Endothelial cell of umbilical vein (primary cell): ENCODE measurements at regions not wholly inside any gene's neighbourhood (a gene's known extent, or its start where the extent isn't known, plus 50 kb on each side); places are given as distances from the start of the nearest gene placed in this dataset.

Experiments
- BruUV-seq: library from RNA; stranded (reverse); fragments of 400-500 nt; replicated peaks from 2 replicates; lab custom pipeline; 2021; lab: Mats Ljungman, UMichigan
- CTCF ChIA-PET: fragments of 300-600, 350-600 bp; sonication (Branson Sonifier 250); formaldehyde crosslinking; loops from one replicate; lab custom pipeline; 2021; ENCODE audit warnings: antibody characterized with exemption, inconsistent platforms; lab: Charles Lee
- POLR2A ChIA-PET: fragments of 300-600, 350-600 bp; sonication (Branson Sonifier 250); formaldehyde crosslinking; loops from one replicate; lab custom pipeline; 2021; ENCODE audit warnings: antibody characterized with exemption, inconsistent platforms; lab: Charles Lee
- DNase-seq: peaks from one replicate; pipeline ENCODE4 v3.0.0-alpha.2; 2011; ENCODE audit warnings: low read depth, low spot score
- FAIRE-seq: peaks from 2 replicates; lab custom pipeline; 2011; peaks lifted over from hg19 to GRCh38; lab: Jason Lieb, UNC
- H2AFZ ChIP-seq: 2 replicates; pipeline ENCODE4 v1.6.0; 2012; ENCODE audit warnings: low read depth, low read length, control low read depth, inconsistent platforms
- H3K27ac ChIP-seq: 2 replicates; pipeline ENCODE4 v1.5.1; 2011; ENCODE audit warnings: low read depth, mild to moderate bottlenecking, control low read depth, low read length, moderate library complexity; ENCODE audit not compliant: insufficient read depth
- H3K27me3 ChIP-seq, 2 experiments: 2 replicates each; pipeline versions ENCODE4 v1.6.0 to v1.6.1; 2011; ENCODE audit warnings: low read length in 2 of 2, mixed read lengths in 1 of 2; ENCODE audit not compliant: control insufficient read depth in 2 of 2, insufficient read depth in 2 of 2
- H3K36me3 ChIP-seq, 2 experiments: 2 replicates in 1 of 2; 3 replicates in 1 of 2; pipeline ENCODE4 v1.5.1; 2011; ENCODE audit warnings: low read length in 2 of 2, mild to moderate bottlenecking in 1 of 2, moderate library complexity in 1 of 2; ENCODE audit not compliant: control insufficient read depth in 2 of 2, insufficient read depth in 2 of 2; ENCODE audit errors: extremely low read depth in 1 of 2
- H3K4me1 ChIP-seq: 3 replicates; pipeline ENCODE4 v1.5.1; 2011; ENCODE audit warnings: mild to moderate bottlenecking, low read length; ENCODE audit not compliant: control insufficient read depth, insufficient read depth; ENCODE audit errors: extremely low read depth
- H3K4me2 ChIP-seq: 2 replicates; pipeline ENCODE4 v1.6.1; 2011; ENCODE audit warnings: low read length, control low read depth, mixed read lengths; ENCODE audit not compliant: insufficient read depth
- H3K4me3 ChIP-seq, 3 experiments: fragments of 200-600 bp in 1 of 3; sonication (generic), shearing (Covaris generic) in 1 of 3; replicated peaks in 1 of 3; 2 replicates each; pipeline ENCODE4 v1.5.1; 2011 to 2016; ENCODE audit warnings: control low read depth in 3 of 3, low read length in 3 of 3, mild to moderate bottlenecking in 2 of 3, inconsistent platforms in 1 of 3, low read depth in 1 of 3, moderate library complexity in 1 of 3; ENCODE audit not compliant: insufficient read depth in 1 of 3
- H3K79me2 ChIP-seq: 2 replicates; pipeline ENCODE4 v1.6.0; 2012; ENCODE audit warnings: low read length, inconsistent platforms; ENCODE audit not compliant: control insufficient read depth, insufficient read depth
- H3K9ac ChIP-seq: replicated peaks from 2 replicates; pipeline ENCODE3; 2011; ENCODE audit warnings: low read length, control low read depth; ENCODE audit not compliant: insufficient read depth; ENCODE audit errors: extremely low read depth
- H3K9me1 ChIP-seq: replicated peaks from 3 replicates; pipeline ENCODE4 v1.6.0; 2011; ENCODE audit warnings: mild to moderate bottlenecking, low read length; ENCODE audit not compliant: control insufficient read depth, insufficient read depth; ENCODE audit errors: extremely low read depth
- H3K9me3 ChIP-seq: replicated peaks from 2 replicates; pipeline ENCODE4 v1.5.1; 2012; ENCODE audit warnings: low read length, inconsistent platforms; ENCODE audit not compliant: control insufficient read depth, insufficient read depth
- H4K20me1 ChIP-seq: replicated peaks from 2 replicates; pipeline ENCODE3; 2011; ENCODE audit warnings: mild to moderate bottlenecking, low read length; ENCODE audit not compliant: control insufficient read depth, insufficient read depth; ENCODE audit errors: extremely low read depth
- EZH2 ChIP-seq: IDR thresholded peaks from 2 replicates; pipeline ENCODE4 v1.6.1; 2012; ENCODE audit warnings: borderline replicate concordance, low read depth, mild to moderate bottlenecking, moderate library complexity, low read length, inconsistent platforms; ENCODE audit not compliant: severe bottlenecking
- FOS ChIP-seq: IDR thresholded peaks from 2 replicates; pipeline ENCODE4 v1.6.1; 2011; ENCODE audit warnings: mild to moderate bottlenecking, low read length, moderate library complexity, borderline replicate concordance; ENCODE audit not compliant: insufficient read depth
- GATA2 ChIP-seq: IDR thresholded peaks from 2 replicates; pipeline ENCODE4 v1.7.0; 2011; ENCODE audit warnings: low read depth, mild to moderate bottlenecking, moderate library complexity, mixed read lengths, low read length; ENCODE audit not compliant: insufficient read length, insufficient read depth
- JUN ChIP-seq: IDR thresholded peaks from 2 replicates; pipeline ENCODE4 v1.6.1; 2011; ENCODE audit warnings: borderline replicate concordance, low read depth; ENCODE audit not compliant: insufficient read length, insufficient read depth
- MYC ChIP-seq: IDR thresholded peaks from one replicate; pipeline ENCODE4 v1.6.1; 2011; ENCODE audit warnings: mild to moderate bottlenecking, low read depth, low read length
- POLR2A ChIP-seq: IDR thresholded peaks from 2 replicates; pipeline ENCODE4 v1.6.1; 2012; ENCODE audit warnings: low read depth, mild to moderate bottlenecking, control low read depth, low read length
- POLR2AphosphoS5 ChIP-seq: IDR thresholded peaks from 2 replicates; pipeline ENCODE4 v1.6.1; 2012; ENCODE audit warnings: low read depth, mild to moderate bottlenecking, control low read depth, low read length, moderate library complexity; ENCODE audit not compliant: insufficient read depth
- dilution Hi-C: fragments of 300-500 bp; cut with MboI; formaldehyde crosslinking; loops from one replicate; pipeline ENCODE4 v1.15.0; 2019; ENCODE audit warnings: low sequenced_read_pairs; ENCODE audit not compliant: extremely low pct_ligation_motif_present
- intact Hi-C: fragments of 100-400 bp; cut with micrococcal nuclease; formaldehyde crosslinking; loops from one replicate; pipeline ENCODE4 v1.10.0; 2022
- TF ChIP-seq, protein P1 (sequence below): IDR thresholded peaks from 2 replicates; pipeline ENCODE4 v1.6.1; 2011; ENCODE audit not compliant: insufficient read depth, insufficient read length
- TF ChIP-seq, protein P2 (sequence below), 2 donors: IDR thresholded peaks; 1 replicate in 1 of 2; 2 replicates in 1 of 2; pipeline ENCODE4 v1.5.1; 2011; ENCODE audit warnings: low read length in 2 of 2, mild to moderate bottlenecking in 2 of 2, moderate library complexity in 2 of 2, control low read depth in 1 of 2, inconsistent platforms in 1 of 2, low read depth in 1 of 2; ENCODE audit not compliant: insufficient read depth in 1 of 2; ENCODE audit errors: extremely low read depth in 1 of 2

- H3K36me3 ChIP-seq, result no peaks in the 10 kb centered on the region
- H3K4me3 ChIP-seq, result no peak overlapping the region
- intact Hi-C loops (no loop called here), dilution Hi-C loops (no loop called here)
- H3K27ac ChIP-seq, result no peak overlapping the region
- H3K79me2 ChIP-seq, result no peaks in the 10 kb centered on the region
- ChIA-PET CTCF (no interaction called here), POLR2A (no interaction called here)
- no peaks in the 10 kb centered on the region for H3K27me3 ChIP-seq
- DNase-seq (no peak), FAIRE-seq (no peak)
- H3K4me1 ChIP-seq, result no peaks in the 10 kb centered on the region
- no peak overlapping the region for H2AFZ ChIP-seq
- no peaks in the 10 kb centered on the region for H3K9me3 ChIP-seq
- no peaks in the 10 kb centered on the region for H4K20me1 ChIP-seq
- no peak overlapping the region for H3K4me2 ChIP-seq
- H3K9ac ChIP-seq, result no peak overlapping the region
- TF ChIP-seq, protein P1, sequence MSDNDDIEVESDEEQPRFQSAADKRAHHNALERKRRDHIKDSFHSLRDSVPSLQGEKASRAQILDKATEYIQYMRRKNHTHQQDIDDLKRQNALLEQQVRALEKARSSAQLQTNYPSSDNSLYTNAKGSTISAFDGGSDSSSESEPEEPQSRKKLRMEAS, result no peak
- TF ChIP-seq, protein P2, sequence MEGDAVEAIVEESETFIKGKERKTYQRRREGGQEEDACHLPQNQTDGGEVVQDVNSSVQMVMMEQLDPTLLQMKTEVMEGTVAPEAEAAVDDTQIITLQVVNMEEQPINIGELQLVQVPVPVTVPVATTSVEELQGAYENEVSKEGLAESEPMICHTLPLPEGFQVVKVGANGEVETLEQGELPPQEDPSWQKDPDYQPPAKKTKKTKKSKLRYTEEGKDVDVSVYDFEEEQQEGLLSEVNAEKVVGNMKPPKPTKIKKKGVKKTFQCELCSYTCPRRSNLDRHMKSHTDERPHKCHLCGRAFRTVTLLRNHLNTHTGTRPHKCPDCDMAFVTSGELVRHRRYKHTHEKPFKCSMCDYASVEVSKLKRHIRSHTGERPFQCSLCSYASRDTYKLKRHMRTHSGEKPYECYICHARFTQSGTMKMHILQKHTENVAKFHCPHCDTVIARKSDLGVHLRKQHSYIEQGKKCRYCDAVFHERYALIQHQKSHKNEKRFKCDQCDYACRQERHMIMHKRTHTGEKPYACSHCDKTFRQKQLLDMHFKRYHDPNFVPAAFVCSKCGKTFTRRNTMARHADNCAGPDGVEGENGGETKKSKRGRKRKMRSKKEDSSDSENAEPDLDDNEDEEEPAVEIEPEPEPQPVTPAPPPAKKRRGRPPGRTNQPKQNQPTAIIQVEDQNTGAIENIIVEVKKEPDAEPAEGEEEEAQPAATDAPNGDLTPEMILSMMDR (IDR thresholded peaks at IDR 0.05; ENCODE audit: extremely low read depth in 1 of 2, insufficient read depth in 1 of 2, low read depth in 1 of 2, low read length in 2 of 2), result no peak
- TF ChIP-seq JUN (no peak), FOS (no peak), MYC (no peak), GATA2 (no peak), POLR2A (no peak), EZH2 (no peak), POLR2AphosphoS5 (no peak)
- H3K9me1 ChIP-seq, result no peaks in the 10 kb centered on the region
- BruUV-seq, result no TSS peak
These were observed 224.1 kb downstream of the IGSF11 start for GRCh38 chr3:118810499-118811035.
